Activated CD4-positive, alpha-beta T cell treated with anti-CD3 and anti-CD28 coated beads, Interleukin-2, amount 50 U/mL, for 48 hours (primary cell): ENCODE measurements at regions not wholly inside any gene's neighbourhood (a gene's known extent, or its start where the extent isn't known, plus 50 kb on each side); places are given as distances from the start of the nearest gene placed in this dataset.
"Not testable (repeated sequence)": the region's sequence is repeated elsewhere in the genome, so short reads cannot be mapped to it uniquely, and the experiment has no call there.

Experiments used
- DNase-seq, 2 experiments: peaks; one replicate each; pipeline ENCODE4 v3.0.0-alpha.2; 2020

- DNase-seq, result no peak
Observed at GRCh38 chr7:115177823-115178222, 255.9 kb downstream of the MDFIC start.

GRCh38 chr7:115177103-115177502, 255.2 kb downstream of the MDFIC start:
- DNase-seq, result no peak

GRCh38 chr7:115172397-115172796, 250.5 kb downstream of the MDFIC start:
- DNase-seq, result not testable (repeated sequence)

GRCh38 chr7:115153769-115154477, 232.0 kb downstream of the MDFIC start:
- no peak for DNase-seq

GRCh38 chr7:115153176-115153575, 231.3 kb downstream of the MDFIC start:
- DNase-seq, result no peak

- DNase-seq, result no peak
Observed at GRCh38 chr7:115146148-115146547, 224.3 kb downstream of the MDFIC start.

- DNase-seq, result no peak
Observed at GRCh38 chr7:115145512-115145911, 223.6 kb downstream of the MDFIC start.

GRCh38 chr7:115137816-115138215, 215.9 kb downstream of the MDFIC start:
- DNase-seq, result no peak

- DNase-seq, result no peak
Observed at GRCh38 chr7:115136796-115137443, 215.0 kb downstream of the MDFIC start.

GRCh38 chr7:115135769-115136410, 214.0 kb downstream of the MDFIC start:
- DNase-seq, result no peak

- DNase-seq, result no peak
Observed at GRCh38 chr7:115135146-115135545, 213.3 kb downstream of the MDFIC start.

- DNase-seq, result no peak
Observed at GRCh38 chr7:115133248-115133647, 211.4 kb downstream of the MDFIC start.

- no peak for DNase-seq
Observed at GRCh38 chr7:115132096-115132495, 210.2 kb downstream of the MDFIC start.

GRCh38 chr7:115128154-115128553, 206.3 kb downstream of the MDFIC start:
- no peak for DNase-seq

GRCh38 chr7:115127399-115128021, 205.6 kb downstream of the MDFIC start:
- DNase-seq, result no peak

- DNase-seq, result no peak
Observed at GRCh38 chr7:115125750-115126149, 203.9 kb downstream of the MDFIC start.

- no peak for DNase-seq
Observed at GRCh38 chr7:115125312-115125711, 203.4 kb downstream of the MDFIC start.

- no peak for DNase-seq
Observed at GRCh38 chr7:115124409-115124939, 202.6 kb downstream of the MDFIC start.

GRCh38 chr7:115123441-115123840, 201.5 kb downstream of the MDFIC start:
- DNase-seq, result no peak

- DNase-seq, result no peak
Observed at GRCh38 chr7:115122388-115122787, 200.5 kb downstream of the MDFIC start.

- DNase-seq, result no peak
Observed at GRCh38 chr7:115117748-115118147, 195.9 kb downstream of the MDFIC start.

- DNase-seq, result no peak
Observed at GRCh38 chr7:115116773-115117715, 195.2 kb downstream of the MDFIC start.
